ENCODE measurements at regions not wholly inside any gene's neighbourhood (a gene's known extent, or its start where the extent isn't known, plus 50 kb on each side); places are given as distances from the start of the nearest gene placed in this dataset.

- 62% methylated on average over 14 of the region's 20 CpGs for WGBS (ENCODE audit: low lambda C conversion rate)
- Histone ChIP-seq H3K79me2 (ENCODE audit: insufficient read depth) (no peaks in the 10 kb centered on the region), H3F3A (replicated peaks; ENCODE audit: insufficient read depth) (no peaks in the 10 kb centered on the region), H2AFZ (ENCODE audit: low read depth) (no peak overlapping the region), H3K9me3 (no peaks in the 10 kb centered on the region), H3K4me2 (no peak overlapping the region), H3K36me3 (replicated peaks in 1 of 2; ENCODE audit: control insufficient read depth in 1 of 2, insufficient read depth in 2 of 2, low read length in 1 of 2) (no peaks in the 10 kb centered on the region), H3K4me3 (ENCODE audit: low read depth in 2 of 2, low read length in 1 of 2) (no peak overlapping the region), H4K20me1 (ENCODE audit: insufficient read depth) (no peaks in the 10 kb centered on the region), H3K27ac (ENCODE audit: low read depth in 2 of 2, low read length in 1 of 2) (no peak overlapping the region), H3K9me2 (no peaks in the 10 kb centered on the region), H3K27me3 (ENCODE audit: insufficient read depth) (no peaks in the 10 kb centered on the region), H3K9ac (no peak overlapping the region), H3K4me1 (ENCODE audit: control insufficient read depth in 1 of 2, insufficient read depth in 2 of 2, low read depth in 1 of 2, low read length in 1 of 2) (peaks cover 0 to 39% of the 10 kb centered on the region in 2 experiments; a peak in 2 of 4 replicates)
- no peak for DNase-seq
- TF ChIP-seq FOXM1 (IDR thresholded peaks at IDR 0.05; ENCODE audit: low read depth) (no peak), EZH2phosphoT487 (IDR thresholded peaks at IDR 0.05; ENCODE audit: borderline replicate concordance, low read depth) (no peak), PBX3 (IDR thresholded peaks at IDR 0.05) (no peak)
- TF ChIP-seq, protein P1, sequence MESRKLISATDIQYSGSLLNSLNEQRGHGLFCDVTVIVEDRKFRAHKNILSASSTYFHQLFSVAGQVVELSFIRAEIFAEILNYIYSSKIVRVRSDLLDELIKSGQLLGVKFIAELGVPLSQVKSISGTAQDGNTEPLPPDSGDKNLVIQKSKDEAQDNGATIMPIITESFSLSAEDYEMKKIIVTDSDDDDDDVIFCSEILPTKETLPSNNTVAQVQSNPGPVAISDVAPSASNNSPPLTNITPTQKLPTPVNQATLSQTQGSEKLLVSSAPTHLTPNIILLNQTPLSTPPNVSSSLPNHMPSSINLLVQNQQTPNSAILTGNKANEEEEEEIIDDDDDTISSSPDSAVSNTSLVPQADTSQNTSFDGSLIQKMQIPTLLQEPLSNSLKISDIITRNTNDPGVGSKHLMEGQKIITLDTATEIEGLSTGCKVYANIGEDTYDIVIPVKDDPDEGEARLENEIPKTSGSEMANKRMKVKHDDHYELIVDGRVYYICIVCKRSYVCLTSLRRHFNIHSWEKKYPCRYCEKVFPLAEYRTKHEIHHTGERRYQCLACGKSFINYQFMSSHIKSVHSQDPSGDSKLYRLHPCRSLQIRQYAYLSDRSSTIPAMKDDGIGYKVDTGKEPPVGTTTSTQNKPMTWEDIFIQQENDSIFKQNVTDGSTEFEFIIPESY (IDR thresholded peaks at IDR 0.05; ENCODE audit: borderline replicate concordance, low read depth): no peak
- CTCF ChIA-PET: interaction anchor here (1.3 to 3.3 kb wide), 4 partner anchors 10 to 51 kb away, joined by 3 to 14 read pairs (median 8); no protein-coding TSS in a partner anchor
- POLR2A ChIA-PET: no interaction called here
These were observed 63.2 kb downstream of the ADRA2C start for GRCh38 chr4:3829211-3829955.

DNA sequence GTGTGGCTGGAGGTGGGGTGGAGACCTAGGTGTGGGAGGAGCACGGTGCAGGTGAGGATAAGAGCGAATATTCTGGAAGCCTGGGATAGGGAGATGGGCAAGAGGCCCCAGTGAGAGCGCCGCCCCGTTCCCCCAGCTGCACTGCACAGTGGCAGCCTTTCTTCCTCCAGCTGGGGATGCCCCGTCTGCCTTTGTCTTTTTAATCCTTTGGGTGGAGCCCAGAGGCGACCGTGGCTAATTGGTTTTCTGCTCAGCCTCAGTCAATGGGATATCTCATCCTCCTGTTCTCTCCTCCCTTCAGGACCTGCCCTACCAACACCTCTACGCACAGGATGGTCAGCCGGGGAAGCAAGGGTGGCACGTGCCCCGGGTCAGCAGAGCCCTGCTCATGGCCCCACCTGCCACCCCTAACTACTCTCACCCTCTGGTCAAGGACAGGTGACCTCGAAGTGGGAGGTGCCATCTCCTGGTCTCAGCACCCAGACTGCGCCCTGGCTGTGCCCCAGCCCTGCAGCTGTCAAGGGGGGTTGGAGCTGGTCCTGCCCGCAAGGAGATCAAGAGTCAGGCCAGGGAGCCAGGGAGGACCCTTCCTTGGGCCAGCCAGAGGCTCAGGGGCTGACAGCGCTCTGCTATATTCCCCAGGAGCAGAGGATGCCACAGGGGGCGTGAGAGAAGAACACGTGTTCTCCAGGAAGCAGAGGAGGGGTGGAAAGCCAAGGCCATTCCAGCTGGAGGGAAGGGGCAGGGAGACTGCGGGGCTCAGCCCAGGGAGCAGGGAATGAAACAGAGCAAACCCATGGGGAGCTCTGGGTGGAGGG, 64.0 kb downstream of the ADRA2C start:
- H4K20me1 ChIP-seq (ENCODE audit: insufficient read depth): no peaks in the 10 kb centered on the region
- peaks cover 0 to 41% of the 10 kb centered on the region in 2 experiments; a peak in 2 of 4 replicates for H3K4me1 ChIP-seq (ENCODE audit: control insufficient read depth in 1 of 2, insufficient read depth in 2 of 2, low read depth in 1 of 2, low read length in 1 of 2)
- H3F3A ChIP-seq (replicated peaks; ENCODE audit: insufficient read depth): no peaks in the 10 kb centered on the region
- H3K9ac ChIP-seq: no peak overlapping the region
- H2AFZ ChIP-seq (ENCODE audit: low read depth): no peak overlapping the region
- 50% methylated on average over 18 of the region's 19 CpGs for WGBS (ENCODE audit: low lambda C conversion rate)
- no peak overlapping the region for H3K4me3 ChIP-seq (ENCODE audit: low read depth in 2 of 2, low read length in 1 of 2)
- H3K27ac ChIP-seq (ENCODE audit: low read depth in 2 of 2, low read length in 1 of 2): no peak overlapping the region
- no peaks in the 10 kb centered on the region for H3K79me2 ChIP-seq (ENCODE audit: insufficient read depth)
- H3K27me3 ChIP-seq (ENCODE audit: insufficient read depth): no peaks in the 10 kb centered on the region
- no peaks in the 10 kb centered on the region for H3K9me3 ChIP-seq
- no peaks in the 10 kb centered on the region for H3K9me2 ChIP-seq
- H3K4me2 ChIP-seq: no peak overlapping the region
- DNase-seq: no peak
- ChIA-PET POLR2A (no interaction called here), CTCF (interaction anchor here (1.1 to 2.1 kb wide), 2 partner anchors 12 to 51 kb away, joined by 3 to 8 read pairs; no protein-coding TSS in a partner anchor)
- no peaks in the 10 kb centered on the region for H3K36me3 ChIP-seq (replicated peaks in 1 of 2; ENCODE audit: control insufficient read depth in 1 of 2, insufficient read depth in 2 of 2, low read length in 1 of 2)
- TF ChIP-seq POLR2AphosphoS5 (IDR thresholded peaks at IDR 0.05; ENCODE audit: low read depth, low read length) (no peak), JUND (IDR thresholded peaks at IDR 0.05) (no peak), REST (IDR thresholded peaks at IDR 0.05; ENCODE audit: low read depth, low read length) (no peak), RXRA (IDR thresholded peaks at IDR 0.05; ENCODE audit: borderline replicate concordance, low read depth) (no peak), GABPA (IDR thresholded peaks at IDR 0.05; ENCODE audit: low read depth) (no peak), PBX3 (IDR thresholded peaks at IDR 0.05) (no peak), NRF1 (IDR thresholded peaks at IDR 0.05; ENCODE audit: low read depth, low read length) (no peak), FOSL2 (IDR thresholded peaks at IDR 0.05; ENCODE audit: borderline replicate concordance, low read depth) (no peak)
